Right ventricle myocardium inferior (tissue), 1 donor: ENCODE measurements at regions not wholly inside any gene's neighbourhood (a gene's known extent, or its start where the extent isn't known, plus 50 kb on each side); places are given as distances from the start of the nearest gene placed in this dataset.
"Not testable (repeated sequence)": the region's sequence is repeated elsewhere in the genome, so short reads cannot be mapped to it uniquely, and the experiment has no call there.

ENCODE experiments used
- ATAC-seq: fragments of 200-7000 bp; cut with Tn5 transposase; one replicate; pipeline ENCODE4 v1.9.1; 2020; ENCODE audit warnings: mild to moderate bottlenecking, moderate library complexity
- DNase-seq: peaks from one replicate; pipeline ENCODE4 v3.0.0; 2021; ENCODE audit errors: missing footprints
- intact Hi-C: fragments of 100-400 bp; cut with DNase I; formaldehyde crosslinking; loops from one replicate; pipeline ENCODE4 v1.11.0; 2022
- donor health status: DM: no; HTN: yes; CAD: no; lungs with severe emphysema.

- no peak for ATAC-seq
- intact Hi-C loops: no loop called here
- DNase-seq: no peak
These were observed 142.0 kb downstream of the RNASET2 start for GRCh38 chr6:166814390-166814789.

GRCh38 chr6:166813461-166813860 is 142.9 kb downstream of the RNASET2 start:
- DNase-seq (no peak), ATAC-seq (no peak)
- intact Hi-C loops: no loop called here

DNA sequence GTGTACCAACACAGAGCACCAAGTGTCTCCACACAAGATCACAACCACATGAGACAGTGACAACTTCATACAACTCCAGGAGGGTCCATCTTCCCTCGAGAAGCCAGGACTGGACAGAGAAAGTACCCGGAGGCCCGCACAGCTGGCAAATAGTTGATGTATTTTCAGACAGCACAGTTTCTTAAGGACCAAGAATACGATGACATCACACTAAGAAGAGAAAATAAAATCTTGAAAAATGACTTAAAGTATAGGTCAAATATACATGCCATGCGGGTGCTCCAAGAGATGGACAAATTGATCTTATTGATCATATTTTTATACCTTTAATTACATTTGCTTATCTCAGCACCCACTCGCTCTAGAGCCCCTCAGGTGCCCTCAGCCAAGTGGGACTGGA is 145.5 kb downstream of the RNASET2 start:
- intact Hi-C loops: no loop called here
- DNase-seq: no peak
- ATAC-seq: no peak

DNA sequence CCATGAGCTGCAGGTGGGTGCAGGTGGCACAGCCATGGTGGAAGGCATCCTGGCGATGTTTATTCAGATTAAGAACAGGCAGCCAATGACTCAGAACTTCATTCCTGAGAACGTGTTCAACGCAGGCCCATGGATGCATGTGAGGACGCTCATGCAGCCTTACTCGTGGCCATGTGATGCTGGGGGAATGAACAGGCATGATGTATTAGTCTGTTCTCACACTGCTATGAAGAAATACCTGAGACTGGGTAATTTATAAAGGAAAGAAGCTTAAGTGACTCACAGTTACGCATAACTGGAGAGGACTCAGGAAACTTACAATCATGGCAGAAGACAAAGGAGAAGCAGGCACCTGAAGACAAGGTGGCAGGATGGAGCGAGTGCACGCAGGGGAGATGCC is 146.6 kb downstream of the RNASET2 start:
- DNase-seq (no peak), ATAC-seq (no peak)
- intact Hi-C loops: no loop called here

GRCh38 chr6:166806962-166807757 is 149.2 kb downstream of the RNASET2 start:
- intact Hi-C loops: no loop called here
- ATAC-seq: no peak
- no peak for DNase-seq

- no peak for ATAC-seq
- DNase-seq: no peak
- intact Hi-C loops: no loop called here
These were observed 150.0 kb downstream of the RNASET2 start for GRCh38 chr6:166806217-166806838.

DNA sequence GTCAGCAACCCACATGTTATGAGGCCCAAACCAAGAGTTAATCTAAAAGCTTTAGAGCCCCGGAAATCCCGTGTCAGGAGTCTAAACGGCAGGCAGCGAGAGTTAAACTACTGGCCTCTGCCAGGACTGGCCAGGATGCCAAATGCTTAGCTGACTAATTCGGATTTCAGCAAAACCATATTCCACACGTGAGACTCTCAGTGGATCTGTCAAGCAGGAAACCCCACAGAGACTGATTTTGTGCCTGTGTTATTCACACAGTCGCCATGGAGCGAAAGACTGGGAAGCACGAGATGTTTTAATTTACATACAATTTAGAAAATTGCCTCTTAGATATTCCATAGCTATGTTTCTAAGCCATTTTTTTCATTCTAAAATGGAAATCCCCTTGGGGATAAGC is 152.9 kb downstream of the RNASET2 start:
- no peak for ATAC-seq
- intact Hi-C loops: no loop called here
- no peak for DNase-seq

GRCh38 chr6:166802401-166802800 is 153.9 kb downstream of the RNASET2 start:
- no peak for DNase-seq

GRCh38 chr6:166800137-166800536 is 156.2 kb downstream of the RNASET2 start:
- no peak for DNase-seq
- no peak for ATAC-seq
- intact Hi-C loops: no loop called here

More at GRCh38 chr6:166802401-166802800, 153.9 kb downstream of the RNASET2 start:
- ATAC-seq: no peak
- intact Hi-C loops: no loop called here

DNA sequence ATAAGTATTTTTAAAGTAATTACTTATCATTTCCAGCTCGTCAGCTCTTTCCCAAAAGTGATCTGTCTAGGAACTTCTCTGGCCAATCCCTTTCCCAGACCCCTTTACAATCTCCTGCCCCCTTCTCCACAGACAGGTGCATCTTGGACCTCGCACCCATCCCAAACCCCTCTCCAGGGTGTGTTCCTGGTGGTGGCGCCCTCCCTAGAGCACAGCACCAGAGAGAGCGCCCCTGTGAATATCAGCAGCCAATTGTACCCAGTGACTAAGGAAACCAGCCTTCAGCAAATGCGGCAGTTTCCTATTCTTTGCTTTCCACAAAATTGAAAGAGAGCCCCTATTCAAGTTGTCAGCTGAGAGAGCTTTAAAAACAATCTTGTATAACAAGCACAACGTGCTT is 157.7 kb downstream of the RNASET2 start:
- DNase-seq (no peak), ATAC-seq (no peak)
- intact Hi-C loops: no loop called here

DNA sequence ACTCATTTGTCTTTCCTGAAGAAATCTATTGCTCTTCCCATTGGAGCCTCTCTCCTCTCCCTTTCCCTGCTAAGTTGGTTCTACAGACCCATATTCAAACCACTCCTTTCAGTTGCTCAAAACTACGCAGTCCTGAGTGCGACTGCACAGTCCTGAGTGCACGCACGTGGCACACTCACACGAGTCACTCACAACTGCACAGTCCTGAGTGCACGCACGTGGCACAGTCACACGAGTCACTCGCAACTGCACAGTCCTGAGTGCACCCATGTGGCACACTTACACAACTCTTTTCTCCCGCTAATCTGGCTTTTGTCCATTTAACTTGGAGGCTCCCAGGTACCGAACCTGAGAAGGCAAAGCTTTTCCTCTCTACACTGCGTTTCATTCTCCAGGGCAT is 159.7 kb downstream of the RNASET2 start:
- DNase-seq (no peak), ATAC-seq (no peak)
- intact Hi-C loops: no loop called here

- intact Hi-C loops: no loop called here
- DNase-seq (no peak), ATAC-seq (no peak)
These were observed 160.5 kb downstream of the RNASET2 start for GRCh38 chr6:166795879-166796278.

DNA sequence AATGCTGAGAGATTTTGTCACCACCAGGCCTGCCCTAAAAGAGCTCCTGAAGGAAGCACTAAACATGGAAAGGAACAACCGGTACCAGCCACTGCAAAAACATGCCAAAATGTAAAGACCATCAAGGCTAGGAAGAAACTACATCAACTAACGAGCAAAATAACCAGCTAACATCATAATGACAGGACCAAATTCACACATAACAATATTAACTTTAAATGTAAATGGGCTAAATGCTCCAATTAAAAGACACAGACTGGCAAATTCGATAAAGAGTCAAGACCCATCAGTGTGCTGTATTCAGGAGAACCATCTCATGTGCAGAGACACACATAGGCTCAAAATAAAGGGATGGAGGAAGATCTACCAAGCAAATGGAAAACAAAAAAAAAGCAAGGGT is 163.8 kb upstream of the RPS6KA2 start:
- ATAC-seq, DNase-seq, intact Hi-C loops: not testable (repeated sequence)

- ATAC-seq, DNase-seq, intact Hi-C loops: not testable (repeated sequence)
These were observed 161.9 kb upstream of the RPS6KA2 start for GRCh38 chr6:166788846-166789529.

DNA sequence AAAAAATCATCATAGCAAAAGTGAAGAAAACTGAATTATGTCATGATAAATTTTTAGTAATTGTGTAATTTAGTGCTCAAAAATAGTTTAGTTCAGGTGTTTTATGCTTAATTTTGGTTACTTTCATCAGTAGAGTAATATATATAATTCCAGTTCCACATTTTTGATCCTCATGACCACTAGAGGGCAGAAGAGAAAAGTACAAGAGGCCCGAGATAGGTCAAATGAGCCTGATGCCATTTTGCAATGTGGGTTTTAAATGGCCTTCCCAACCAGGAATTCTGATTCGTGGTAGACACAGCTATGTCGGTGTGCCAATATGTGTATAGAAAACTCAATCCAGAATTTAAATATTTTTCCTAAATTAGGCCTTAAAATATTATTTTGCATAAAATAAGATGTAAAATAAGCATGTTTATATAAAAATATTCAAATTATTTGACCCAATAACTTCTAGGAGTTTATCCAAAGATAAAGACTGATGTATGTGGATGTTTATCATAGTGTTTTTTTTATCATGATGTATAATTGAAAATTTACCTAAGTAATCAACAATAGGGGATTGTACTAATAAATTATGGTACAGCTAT is 159.7 kb upstream of the RPS6KA2 start:
- peak; percentile 54 for ATAC-seq
- DNase-seq: no peak
- intact Hi-C loops: loop anchor here (2.0 kb wide), 2 partner anchors 170 to 202 kb away; partner anchors contain the start of gene RNASET2

DNA sequence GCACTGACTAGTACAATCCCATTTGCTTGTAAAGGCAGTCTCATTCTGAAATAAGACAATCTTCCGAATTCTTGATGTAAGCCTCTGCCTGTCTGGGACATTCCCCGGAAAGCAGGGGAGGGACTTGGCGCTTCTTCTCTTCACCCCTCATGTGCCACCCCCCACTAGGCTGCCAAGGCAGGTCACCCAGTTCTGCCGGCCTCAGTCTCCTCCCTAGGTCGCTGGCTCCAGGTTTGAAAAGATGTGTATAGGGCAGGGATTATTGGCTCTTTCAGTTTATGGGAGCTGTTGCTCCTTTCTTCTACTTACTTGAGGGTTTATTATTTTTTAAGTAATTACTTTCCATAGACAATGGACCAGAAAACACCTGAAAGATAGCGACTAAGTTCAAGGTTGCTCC is 158.1 kb upstream of the RPS6KA2 start:
- no peak for DNase-seq
- intact Hi-C loops: no loop called here
- ATAC-seq: no peak

- no peak for DNase-seq
- intact Hi-C loops: no loop called here
- no peak for ATAC-seq
These were observed 157.6 kb upstream of the RPS6KA2 start for GRCh38 chr6:166784691-166785090.

DNA sequence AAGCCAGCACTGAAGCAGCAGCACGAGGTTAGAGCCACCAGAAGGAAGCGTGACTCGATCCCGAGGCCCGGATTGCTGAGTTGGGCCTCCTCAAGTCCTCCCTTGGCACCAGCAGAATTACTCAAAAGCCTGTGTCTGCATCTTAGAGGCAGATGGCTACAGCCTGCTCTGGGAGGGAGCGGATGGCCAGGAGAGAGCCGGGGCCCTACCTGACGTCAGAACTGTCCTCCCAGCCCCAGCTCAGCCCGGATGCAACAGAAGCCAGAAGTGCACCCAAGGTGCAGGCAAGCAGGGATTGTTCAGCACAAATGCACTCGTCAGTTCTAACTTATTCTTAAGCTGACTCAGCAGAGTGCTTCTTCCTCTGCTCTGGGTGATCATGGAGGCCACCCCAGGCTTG is 155.5 kb upstream of the RPS6KA2 start:
- ATAC-seq (no peak), DNase-seq (no peak)
- intact Hi-C loops: no loop called here

GRCh38 chr6:166781331-166781730 is 154.3 kb upstream of the RPS6KA2 start:
- ATAC-seq: no peak
- DNase-seq: no peak
- intact Hi-C loops: no loop called here
